Inflammatory macrophage treated with lipopolysaccharide for 1 hour (primary cell): ENCODE measurements at regions not wholly inside any gene's neighbourhood (a gene's known extent, or its start where the extent isn't known, plus 50 kb on each side); places are given as distances from the start of the nearest gene placed in this dataset.

Experiments used
- DNase-seq, 2 donors: peaks; one replicate each; pipeline ENCODE4 v3.0.0-alpha.2; 2020 to 2022

DNA sequence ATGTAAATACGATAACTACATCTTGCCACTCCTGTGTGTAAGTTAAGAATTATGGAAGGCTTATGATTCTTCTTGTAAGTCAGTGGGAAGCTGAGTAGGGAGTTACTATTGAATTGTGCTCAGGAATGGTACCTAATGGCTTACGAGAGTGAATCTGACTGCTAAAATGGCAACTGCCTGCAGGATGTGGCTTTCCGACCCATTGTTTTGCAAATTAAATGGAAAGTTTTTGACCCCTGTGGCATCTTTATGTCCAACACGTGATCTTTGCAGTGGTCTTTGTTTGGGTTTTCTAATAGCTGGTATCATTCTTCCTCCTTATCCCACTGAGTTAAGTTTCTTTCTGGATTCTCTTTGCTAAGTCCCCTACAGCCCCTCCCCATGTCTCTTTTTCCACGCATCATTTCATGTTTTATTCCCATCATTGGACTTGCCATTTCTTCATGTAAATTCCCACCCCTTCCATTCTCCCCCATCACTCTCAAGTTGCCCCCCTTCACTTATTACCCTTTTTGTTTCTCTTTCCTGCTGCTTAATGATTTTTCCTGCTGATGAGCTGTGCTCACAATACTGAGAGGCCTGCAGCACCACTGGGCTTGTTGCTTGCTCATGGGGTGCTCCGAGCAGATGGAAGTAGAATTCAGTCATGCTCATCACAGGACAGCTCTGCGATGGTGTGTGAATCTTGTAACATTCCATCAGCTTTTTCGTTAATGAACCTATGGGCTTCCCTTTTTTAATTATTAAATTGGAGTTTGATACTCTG, 428.2 kb upstream of the IL12A start:
- no peak for DNase-seq

DNA sequence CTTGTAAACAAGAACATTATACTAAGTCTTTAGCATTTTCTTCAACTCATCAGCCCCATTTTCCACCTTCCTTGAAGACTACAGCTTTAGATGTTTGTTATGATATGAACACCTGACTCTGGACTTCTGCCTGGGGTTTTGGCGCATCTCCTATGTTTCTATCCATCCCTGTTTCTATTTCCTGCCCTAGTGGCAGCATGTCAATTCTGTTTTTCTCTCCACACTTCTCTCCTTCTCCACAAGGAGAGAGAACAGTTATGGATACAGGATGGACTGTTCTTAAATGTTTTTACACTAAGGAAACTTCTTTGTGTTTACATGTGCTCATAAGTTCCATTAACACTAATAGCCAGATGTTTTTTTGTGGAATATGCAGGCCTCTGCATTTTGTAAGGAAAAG, 423.3 kb upstream of the IL12A start:
- no peak for DNase-seq

DNA sequence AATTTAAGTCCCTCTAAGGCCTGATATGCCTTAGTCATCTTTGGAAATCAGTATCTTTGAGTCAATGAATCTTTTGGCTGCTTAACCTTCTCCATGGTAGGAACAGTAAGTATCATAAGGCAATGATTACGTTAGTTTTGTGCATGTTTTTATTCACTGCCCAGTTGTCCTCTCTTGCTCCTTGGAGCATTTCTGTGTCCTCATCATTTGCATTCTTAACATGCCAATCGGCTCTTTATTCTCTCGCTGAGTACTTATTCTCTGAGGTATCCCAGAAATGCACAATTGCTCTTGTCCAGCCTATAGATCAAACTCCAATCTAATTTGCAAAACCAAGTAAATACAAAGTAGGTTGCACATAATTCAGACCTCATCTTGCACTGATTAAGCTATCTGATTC, 405.0 kb upstream of the IL12A start:
- DNase-seq: no peak

DNA sequence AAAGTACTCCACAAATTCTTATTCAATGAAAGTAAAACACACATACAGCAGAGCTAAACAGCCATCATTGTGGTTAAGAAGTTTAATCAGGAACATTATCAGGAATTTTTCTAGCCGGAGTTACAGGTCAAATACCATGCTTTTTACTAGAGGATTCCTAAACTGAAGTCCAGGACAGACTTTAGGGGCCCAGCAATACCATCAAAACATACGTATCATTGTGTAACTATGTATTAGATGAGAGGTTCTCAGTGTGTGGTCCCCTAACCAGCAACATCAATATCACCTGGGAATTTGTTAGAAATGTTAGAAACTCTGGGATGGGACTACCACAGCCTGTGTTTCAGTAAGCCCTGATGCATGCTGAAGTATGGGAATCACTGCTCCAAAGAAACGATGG, 404.2 kb upstream of the IL12A start:
- no peak for DNase-seq

DNA sequence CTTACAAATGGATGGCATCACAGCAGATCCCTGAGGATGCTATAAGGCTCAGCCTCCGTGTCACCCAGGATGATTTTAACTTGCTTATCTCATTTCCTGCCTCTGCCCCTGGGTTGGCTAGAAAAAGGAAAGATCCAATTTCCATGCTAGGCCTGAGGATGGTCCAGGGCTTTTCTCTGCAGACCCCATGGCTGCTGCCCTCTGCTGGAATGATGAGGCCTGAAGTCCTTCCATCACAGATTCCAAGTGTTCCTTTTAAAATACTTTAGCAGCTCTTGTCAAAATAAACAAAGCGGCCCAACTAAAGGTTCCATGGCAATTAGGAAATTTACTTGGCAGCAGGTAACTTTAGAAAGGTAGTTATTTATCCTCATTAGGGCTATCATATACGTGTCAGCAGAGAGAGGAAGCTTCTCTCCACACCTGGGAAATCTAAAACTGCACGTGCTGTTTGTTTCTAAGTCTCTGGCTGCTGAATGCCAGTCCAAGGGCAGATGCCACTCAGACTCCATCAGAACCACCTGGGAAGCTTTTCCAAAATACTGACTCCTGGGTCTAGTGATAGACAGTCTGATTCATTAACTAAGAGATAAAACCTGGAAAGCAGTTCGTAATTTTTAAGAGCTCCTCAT, 401.9 kb upstream of the IL12A start:
- DNase-seq: no peak

DNA sequence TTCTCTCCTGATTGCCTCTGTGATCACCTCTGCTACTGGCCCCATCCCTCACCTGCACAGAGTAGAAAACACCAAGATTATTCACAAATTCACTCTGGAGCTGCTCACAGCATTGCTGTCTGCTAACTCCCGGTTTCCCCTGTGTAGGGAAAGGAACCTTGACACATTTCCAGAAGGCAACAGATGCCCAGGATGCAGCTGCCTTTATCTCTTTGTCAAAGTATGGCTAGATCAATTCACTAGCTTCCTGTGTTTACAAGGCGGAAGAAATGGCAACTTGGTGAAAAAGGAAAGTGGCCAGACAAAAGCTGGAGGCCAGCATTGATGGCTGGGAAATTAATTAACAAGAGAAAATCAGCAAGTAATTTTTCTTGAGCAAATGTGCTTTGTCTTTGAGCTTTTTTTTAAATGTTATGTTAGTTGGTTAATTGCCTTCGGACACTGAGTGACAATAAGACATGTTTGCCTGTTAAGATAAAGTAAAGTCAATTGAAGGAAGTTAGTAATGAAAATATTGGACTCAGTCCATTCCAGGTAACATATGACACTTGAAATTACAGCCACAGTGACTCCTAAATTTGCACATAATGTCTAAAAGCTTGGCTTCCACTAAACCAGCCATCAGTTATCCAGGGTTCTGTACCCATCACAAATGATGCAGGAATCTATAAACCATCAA, 394.6 kb upstream of the IL12A start:
- DNase-seq: no peak

DNA sequence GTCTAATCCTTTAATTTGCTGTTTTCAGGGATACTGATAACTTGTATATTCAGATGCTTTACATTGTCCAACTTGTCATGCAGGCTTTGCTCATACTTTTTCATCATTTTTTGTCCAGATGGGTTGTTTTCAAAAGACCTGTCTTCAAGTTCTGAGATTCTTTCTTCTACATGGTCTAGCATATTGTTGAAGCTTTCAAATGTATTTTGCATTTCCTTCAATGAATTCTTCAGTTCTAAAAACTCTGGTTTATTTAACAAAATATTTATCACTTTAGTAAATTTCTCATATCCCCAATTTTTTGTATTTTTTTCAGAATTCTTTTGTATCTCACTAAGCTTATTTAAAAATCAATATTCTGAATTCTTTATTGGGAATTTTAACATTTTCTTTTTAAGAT, 388.3 kb upstream of the IL12A start:
- DNase-seq: no peak

DNA sequence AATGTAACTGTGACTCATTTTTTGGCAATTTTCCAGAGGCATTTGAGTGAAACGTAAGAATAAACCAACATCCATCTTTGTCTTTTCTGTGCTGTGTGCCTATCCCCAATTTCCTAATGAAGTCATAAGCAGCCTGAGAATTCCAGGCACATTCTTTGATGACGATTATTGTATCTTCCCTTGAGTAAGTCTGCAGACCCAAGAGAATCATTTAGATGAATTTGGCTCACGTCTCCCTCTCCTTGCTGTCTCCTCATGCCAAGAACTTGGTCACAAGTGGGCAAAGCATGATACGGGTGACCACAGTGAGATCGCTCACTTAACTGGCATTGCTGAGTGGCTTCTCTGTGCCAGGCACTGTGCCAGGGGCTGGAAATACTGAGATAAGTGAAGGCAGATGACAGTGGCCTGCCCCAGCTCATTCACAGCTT, 384.5 kb upstream of the IL12A start:
- no peak for DNase-seq

DNA sequence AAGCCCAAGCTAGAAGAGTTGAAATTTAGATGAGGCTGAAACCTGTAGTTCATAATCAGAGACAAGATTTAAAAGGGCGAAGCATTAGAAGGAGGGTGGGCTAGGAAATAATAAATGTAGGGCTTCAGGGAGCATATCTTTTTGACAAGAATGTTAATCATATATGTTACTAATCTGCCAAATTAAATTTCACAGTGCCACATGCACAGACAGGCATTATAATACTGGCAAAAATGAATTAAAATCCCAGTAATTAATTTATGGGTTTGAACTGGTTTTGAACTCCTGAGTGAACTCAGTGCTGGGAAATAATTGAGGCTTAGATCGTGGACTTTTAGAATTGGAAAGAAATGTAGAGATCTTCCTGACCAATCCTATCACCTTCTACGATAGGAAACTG, 383.5 kb upstream of the IL12A start:
- no peak for DNase-seq

DNA sequence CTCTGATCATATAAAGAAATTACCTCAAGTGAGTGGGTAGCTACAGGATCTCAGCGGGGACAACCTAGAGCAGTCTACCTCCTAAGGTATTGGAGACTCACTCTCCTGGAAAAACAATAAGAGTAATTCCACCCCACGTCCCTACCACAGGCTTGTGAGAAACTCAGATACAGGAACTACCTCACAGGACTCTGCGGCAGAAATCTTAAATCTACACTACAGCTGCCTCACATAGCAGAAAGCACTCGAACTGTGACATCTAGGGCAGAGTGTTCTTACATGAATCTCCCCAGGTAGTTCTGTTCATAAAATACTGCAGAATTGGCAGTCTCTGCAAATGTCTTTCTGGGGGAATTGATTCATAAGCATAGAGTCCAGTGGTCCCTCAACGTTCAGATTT, 382.9 kb upstream of the IL12A start:
- DNase-seq: no peak

DNA sequence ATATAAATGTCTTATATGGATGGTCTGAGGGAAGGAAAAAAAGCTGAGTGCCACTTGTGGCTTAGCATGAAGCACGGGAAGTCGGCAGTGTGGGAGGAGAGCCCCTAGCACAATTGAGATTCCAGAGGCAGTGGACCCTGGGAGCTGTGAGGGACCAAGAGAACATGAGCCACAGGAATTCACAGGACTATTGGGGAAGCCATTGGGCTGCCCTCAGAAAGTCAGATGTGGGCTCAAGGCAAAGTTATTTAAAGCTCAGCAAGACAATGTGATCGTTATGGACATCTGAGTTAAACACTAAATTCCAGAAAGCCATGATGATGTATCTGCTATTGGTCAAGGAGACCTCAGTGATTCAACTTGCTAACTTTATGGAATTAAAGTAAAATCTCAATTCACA, 380.8 kb upstream of the IL12A start:
- DNase-seq: no peak

DNA sequence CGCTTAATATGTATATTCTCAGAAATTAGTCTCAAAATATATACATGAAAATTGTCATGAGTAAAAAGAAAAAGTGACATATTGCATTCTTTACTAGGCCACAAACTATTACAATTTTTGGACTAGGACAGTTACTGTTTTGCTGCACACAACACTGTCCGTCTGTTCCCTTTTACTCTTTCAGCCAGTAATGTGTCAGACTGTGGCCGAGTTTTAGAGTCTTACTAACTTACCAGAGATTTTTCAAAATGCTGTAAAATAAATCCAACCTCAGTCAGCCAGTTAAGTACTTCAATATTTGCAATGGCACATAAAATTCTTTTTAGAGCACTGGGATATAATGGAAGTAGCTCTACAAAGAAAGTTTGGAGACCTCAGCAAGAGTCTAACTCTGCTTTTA, 380.3 kb upstream of the IL12A start:
- no peak for DNase-seq

DNA sequence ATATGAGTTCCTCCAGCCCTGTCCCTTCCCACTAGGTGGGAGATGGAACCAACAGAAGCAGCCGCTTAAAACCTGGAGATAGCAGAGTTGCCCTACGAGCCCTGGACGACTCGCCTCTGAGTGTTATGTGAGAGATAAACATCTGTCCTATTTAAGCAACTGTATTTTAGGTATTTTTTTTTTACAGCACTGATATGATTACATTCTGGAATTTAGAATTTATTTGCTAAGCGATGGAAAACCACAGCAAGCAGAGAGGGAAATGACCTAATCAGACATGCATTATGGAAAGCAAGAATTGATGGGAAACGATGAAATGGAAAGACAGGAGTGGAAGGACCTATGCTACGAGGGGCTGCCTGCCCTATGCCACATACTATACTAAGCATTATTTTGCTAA, 379.0 kb upstream of the IL12A start:
- no peak for DNase-seq

DNA sequence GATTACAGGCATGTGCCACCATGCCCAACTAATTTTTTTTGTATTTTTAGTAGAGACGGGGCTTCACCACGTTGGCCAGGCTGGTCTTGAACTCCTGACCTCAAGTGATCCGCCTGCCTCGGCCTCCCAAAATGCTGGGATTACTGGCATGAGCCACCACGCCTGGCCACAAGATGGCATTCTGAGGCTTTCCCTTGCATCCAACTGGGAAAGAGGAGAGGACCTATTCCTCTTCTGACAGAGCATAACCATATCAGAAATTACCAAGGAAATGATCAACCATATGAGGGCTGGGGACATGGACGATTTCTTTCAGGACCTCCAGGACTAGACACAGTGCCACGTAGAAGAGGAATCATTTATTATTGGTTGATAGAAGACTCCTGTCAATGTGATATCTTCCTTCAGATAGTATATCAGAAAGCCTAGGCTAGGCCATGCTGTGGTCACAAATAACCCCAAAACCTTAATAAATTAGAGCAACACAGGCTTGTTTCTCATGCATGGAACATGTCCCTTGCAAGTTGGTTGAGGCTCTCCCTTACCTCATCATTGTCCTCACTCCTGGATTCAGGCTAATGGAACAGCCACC, 372.3 kb upstream of the IL12A start:
- no peak for DNase-seq

DNA sequence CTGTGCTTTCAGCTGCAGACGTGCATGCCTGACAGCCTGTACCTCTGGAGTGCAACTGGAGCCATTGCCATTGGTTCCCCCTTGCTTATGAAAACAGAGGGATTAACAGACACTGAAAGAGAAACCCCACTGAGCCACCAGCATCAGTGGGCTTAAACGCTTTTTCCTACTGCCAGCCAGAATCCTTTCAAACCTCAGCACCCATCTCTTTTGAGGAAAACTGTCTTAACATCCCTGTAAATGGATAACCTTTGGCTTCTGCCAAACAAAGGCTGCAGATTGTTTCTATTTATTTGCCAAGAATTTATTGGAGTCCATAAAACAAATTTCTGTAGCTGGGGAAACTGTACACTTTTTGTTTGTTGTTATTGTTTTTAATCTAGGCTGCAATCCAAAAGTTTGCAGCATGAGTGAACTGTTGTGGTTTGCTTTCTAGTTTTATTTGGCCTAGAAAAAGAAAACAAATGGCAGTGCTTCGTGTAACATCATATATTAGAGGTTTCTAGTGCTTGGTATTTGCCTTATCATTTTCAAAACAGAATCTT, 369.2 kb upstream of the IL12A start:
- no peak for DNase-seq

DNA sequence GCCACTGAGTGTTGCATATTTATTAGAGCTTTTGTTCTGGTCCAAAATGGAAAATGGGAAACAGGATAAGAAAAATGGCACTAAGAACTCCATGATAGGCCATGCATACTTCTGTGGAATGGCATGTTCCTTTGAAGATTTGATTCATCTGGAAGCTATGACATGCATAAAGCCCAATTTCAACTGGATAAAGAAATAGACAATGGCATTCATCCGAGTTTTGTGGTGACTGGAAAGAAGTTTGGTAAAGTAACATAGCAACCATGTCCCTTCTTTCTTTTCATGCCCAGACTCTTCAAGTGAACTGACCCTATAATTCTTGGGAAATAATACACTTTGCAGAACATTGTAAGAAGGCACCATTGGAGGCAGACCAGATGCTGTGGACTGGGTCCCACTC, 368.4 kb upstream of the IL12A start:
- no peak for DNase-seq

DNA sequence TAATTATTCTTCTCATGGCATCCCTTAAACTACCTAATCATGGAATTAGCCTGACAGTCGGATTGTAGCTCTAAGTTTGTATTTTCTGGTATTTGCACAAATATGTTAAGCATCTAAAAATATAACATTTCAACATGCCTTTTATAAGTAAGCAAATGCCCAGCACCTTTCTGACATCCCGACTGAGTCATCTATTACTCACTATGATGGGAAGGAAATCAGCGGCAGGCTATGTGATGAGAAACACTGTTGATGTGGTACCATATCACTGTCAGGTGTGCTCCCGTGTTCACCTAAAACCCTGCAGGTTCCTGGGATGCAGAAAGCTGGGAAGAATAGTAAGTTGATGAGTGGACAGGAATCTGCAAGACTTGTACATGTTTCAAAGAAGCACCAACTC, 367.8 kb upstream of the IL12A start:
- no peak for DNase-seq

DNA sequence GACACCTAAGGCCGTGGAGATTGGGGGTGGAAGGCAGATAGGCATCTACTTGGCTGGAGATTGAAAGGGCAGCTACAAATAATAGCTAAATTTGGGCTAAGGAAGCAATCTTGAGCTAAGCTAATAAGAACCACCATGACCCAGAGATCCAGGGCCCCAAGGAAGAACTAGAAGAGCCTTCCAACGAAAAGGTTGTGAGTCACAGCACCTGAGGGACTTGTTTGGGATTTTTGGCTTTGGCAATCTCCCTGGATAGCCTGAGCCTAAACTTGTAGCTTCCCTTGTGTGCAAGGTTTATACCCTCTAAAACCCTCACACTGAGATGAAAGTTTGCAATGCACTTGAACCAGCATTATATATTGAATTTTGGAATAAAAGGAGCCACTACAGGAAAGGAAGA, 364.0 kb upstream of the IL12A start:
- no peak for DNase-seq

DNA sequence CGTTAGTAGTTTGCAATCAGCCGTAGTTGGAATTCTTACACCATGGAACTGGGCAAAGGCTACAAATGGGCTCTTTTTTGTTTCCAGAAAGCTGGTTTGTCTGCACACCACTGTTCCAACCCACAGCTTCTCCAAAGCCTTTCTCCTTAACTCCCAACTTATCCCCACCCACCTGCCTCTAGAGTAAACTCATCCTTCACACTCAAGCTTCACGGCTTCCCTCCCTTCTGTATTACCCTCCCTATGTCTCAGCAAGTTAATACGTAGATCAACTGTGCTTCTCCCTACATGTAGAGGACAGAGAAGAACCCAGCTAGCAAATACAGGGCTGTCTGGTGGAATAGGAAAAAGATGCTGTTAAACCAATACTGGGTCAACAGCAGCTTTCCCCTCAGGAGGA, 363.0 kb upstream of the IL12A start:
- DNase-seq: no peak

DNA sequence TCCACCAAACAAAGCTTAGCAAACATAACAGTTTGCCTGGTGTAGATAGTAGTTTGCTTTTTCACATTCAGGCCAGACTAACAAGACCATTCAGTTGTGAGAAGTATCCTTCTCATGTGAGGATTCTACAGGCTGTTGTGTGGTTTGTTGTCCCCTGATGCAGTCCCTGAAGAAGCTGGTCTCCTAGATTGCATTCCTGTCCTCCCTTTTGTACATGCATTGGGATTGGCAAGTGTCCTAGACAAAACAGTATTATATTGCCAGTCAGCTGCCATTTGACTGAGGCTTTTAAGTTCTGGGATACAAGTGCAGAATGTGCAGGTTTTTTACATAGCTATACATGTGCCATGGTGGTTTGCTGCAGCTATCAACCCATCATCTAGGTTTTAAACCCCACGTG, 362.0 kb upstream of the IL12A start:
- no peak for DNase-seq

DNA sequence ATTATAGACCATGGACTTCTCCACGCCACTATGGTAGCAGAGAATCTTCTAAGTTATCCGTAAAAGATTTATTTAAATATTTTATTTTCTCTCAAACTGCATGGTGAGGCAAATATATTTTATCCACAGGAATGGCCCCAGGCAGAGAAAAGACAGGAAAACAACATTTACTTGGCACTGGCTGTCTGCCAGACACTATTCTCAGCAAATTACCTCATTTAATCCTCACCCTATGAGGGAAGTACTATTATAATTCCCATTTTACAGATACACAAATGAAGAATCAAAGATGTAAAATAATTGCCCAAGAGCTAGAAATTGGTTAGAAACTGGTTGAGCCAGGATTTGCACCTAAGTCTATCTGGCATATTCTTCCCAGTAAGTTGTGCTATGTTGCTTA, 361.4 kb upstream of the IL12A start:
- no peak for DNase-seq

DNA sequence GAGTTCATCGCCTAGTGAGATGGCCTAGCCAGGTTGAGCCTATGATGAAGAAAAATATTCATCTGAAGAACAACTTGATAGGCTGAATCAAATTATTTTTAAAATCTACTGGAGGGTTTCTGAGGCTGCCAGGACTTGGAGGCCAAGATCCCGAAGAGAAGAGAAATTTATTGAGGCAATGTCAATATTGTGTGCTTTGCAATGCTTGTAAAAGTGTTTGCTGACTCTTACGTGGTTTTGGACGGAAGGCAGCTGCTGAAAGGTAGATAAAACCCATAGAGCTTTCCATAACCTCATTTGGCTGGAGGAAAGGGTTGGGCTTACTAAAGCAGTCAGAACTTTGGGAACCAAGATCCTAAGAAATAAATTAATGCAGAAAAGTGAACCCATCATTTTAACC, 361.0 kb upstream of the IL12A start:
- no peak for DNase-seq

DNA sequence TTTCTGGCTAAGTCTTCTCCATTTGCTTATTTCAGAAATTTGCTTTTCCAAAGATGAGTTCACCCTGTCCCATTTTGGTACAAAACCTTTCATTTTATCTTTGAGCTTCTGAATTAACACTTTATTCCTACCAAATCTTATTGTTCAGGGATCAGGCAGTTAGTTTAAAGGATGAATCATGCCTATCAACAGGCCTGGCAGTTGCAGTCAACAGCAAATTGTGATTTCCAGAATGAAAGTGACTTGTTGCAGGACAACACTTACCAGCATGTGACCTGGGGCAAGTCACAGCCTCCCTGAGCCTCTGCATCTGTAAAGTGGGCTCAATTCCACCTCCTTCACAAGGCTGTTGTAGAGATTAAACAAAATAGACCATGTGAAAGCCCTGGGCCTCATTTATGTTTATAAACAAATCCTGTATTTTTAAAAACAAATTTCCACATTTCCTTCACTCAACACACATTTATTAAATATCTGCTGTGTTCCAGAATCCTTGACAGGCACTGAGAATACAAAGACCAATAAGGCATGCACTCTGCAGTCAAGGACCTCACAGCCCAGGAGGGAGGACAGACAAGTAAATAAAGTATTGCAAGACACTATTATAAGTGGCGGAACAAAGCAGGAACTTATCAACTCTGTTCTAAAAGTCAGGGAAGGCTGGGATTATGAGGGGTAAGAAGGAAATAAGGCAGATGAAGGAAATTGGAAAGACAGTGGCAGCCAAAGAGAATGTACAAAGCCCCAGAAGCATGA, 359.1 kb upstream of the IL12A start:
- no peak for DNase-seq
